Esophagus (tissue), 2 donors: ENCODE measurements at regions not wholly inside any gene's neighbourhood (a gene's known extent, or its start where the extent isn't known, plus 50 kb on each side); places are given as distances from the start of the nearest gene placed in this dataset.

Experiments used
- H3K27ac ChIP-seq, 2 donors: one replicate each; pipeline ENCODE4 v1.5.1; 2013; ENCODE audit warnings: low read depth in 2 of 2, mild to moderate bottlenecking in 2 of 2, inconsistent platforms in 1 of 2, low read length in 1 of 2, moderate library complexity in 1 of 2
- H3K27me3 ChIP-seq, 2 donors: one replicate each; pipeline ENCODE4 v1.6.1; 2013; ENCODE audit warnings: low read length in 2 of 2, control low read depth in 1 of 2, mild to moderate bottlenecking in 1 of 2; ENCODE audit not compliant: insufficient read depth in 2 of 2, control insufficient read depth in 1 of 2
- H3K36me3 ChIP-seq, 2 donors: one replicate each; pipeline ENCODE4 v1.6.1; 2013; ENCODE audit warnings: low read length in 1 of 2; ENCODE audit not compliant: control insufficient read depth in 2 of 2, insufficient read depth in 2 of 2
- H3K4me1 ChIP-seq, 2 donors: one replicate each; pipeline ENCODE4 v1.6.1; 2013; ENCODE audit warnings: low read length in 1 of 2; ENCODE audit not compliant: control insufficient read depth in 2 of 2, insufficient read depth in 2 of 2
- H3K4me3 ChIP-seq, 2 donors: one replicate each; pipeline ENCODE4 v1.5.1; 2013; ENCODE audit warnings: low read length in 2 of 2, mild to moderate bottlenecking in 2 of 2, low read depth in 1 of 2, moderate library complexity in 1 of 2
- H3K9me3 ChIP-seq, 2 donors: one replicate each; pipeline ENCODE4 v1.6.1; 2013; ENCODE audit warnings: mild to moderate bottlenecking in 2 of 2, low read depth in 1 of 2, low read length in 1 of 2, moderate library complexity in 1 of 2; ENCODE audit not compliant: control insufficient read depth in 2 of 2, insufficient read depth in 1 of 2
- WGBS, 2 donors: extraction: QIAGEN DNeasy Blood & Tissue Kit; methylation state at CpG; one replicate each; pipeline ENCODE4 v1.1.7; 2013; 5-methylcytosine and 5-hydroxymethylcytosine counted together
- donor health status: healthy with polysubstance abuse.
- donor health status: Bipolar disorder and iron deficiency.

- Histone ChIP-seq H3K27me3 (no peaks in the 10 kb centered on the region), H3K4me1 (peaks cover 6 to 11% of the 10 kb centered on the region in 2 donors), H3K4me3 (no peak overlapping the region), H3K9me3 (peaks cover 0 to 2% of the 10 kb centered on the region in 2 donors), H3K36me3 (no peaks in the 10 kb centered on the region), H3K27ac (peak overlapping the region; percentile 8 to 26)
- WGBS, 2 donors, result 37 to 41% methylated on average over 8 of the region's 8 CpGs
Observed at GRCh38 chr14:22338917-22339715, 249.9 kb downstream of the DAD1 start.

- H3K27ac ChIP-seq, result no peak overlapping the region
- no peaks in the 10 kb centered on the region for H3K9me3 ChIP-seq
- H3K36me3 ChIP-seq, result no peaks in the 10 kb centered on the region
- WGBS, 2 donors, result 90% methylated on average over 5 of the region's 5 CpGs
- H3K4me1 ChIP-seq, result peaks cover 6 to 11% of the 10 kb centered on the region in 2 donors
- no peaks in the 10 kb centered on the region for H3K27me3 ChIP-seq
- H3K4me3 ChIP-seq, result no peak overlapping the region
Observed at GRCh38 chr14:22338381-22338780, 250.6 kb downstream of the DAD1 start.

- Histone ChIP-seq H3K27me3 (no peaks in the 10 kb centered on the region), H3K4me3 (no peak overlapping the region), H3K27ac (no peak overlapping the region), H3K4me1 (peaks cover 6 to 11% of the 10 kb centered on the region in 2 donors), H3K36me3 (no peaks in the 10 kb centered on the region), H3K9me3 (no peaks in the 10 kb centered on the region)
- WGBS, 2 donors, result 47 to 59% methylated on average over 3 of the region's 3 CpGs
Observed at GRCh38 chr14:22337938-22338337, 251.1 kb downstream of the DAD1 start.

GRCh38 chr14:22337521-22337920 is 251.5 kb downstream of the DAD1 start:
- peaks cover 6 to 11% of the 10 kb centered on the region in 2 donors for H3K4me1 ChIP-seq
- no peak overlapping the region for H3K27ac ChIP-seq
- 71 to 77% methylated on average over 1 of the region's 1 CpG for WGBS, 2 donors
- no peaks in the 10 kb centered on the region for H3K9me3 ChIP-seq
- no peak overlapping the region for H3K4me3 ChIP-seq
- H3K36me3 ChIP-seq, result no peaks in the 10 kb centered on the region
- H3K27me3 ChIP-seq, result no peaks in the 10 kb centered on the region

- Histone ChIP-seq H3K4me3 (no peak overlapping the region), H3K36me3 (no peaks in the 10 kb centered on the region), H3K27me3 (no peaks in the 10 kb centered on the region), H3K9me3 (no peaks in the 10 kb centered on the region), H3K27ac (no peak overlapping the region), H3K4me1 (peaks cover 6 to 11% of the 10 kb centered on the region in 2 donors)
- 85 to 92% methylated on average over 6 of the region's 6 CpGs for WGBS, 2 donors
Observed at GRCh38 chr14:22336031-22336430, 253.0 kb downstream of the DAD1 start.

GRCh38 chr14:22334627-22335026 is 254.4 kb downstream of the DAD1 start:
- 70 to 73% methylated on average over 4 of the region's 4 CpGs for WGBS, 2 donors
- no peak overlapping the region for H3K27ac ChIP-seq

GRCh38 chr14:22334275-22334577 is 254.8 kb downstream of the DAD1 start:
- H3K27ac ChIP-seq, result no peak overlapping the region
- H3K36me3 ChIP-seq, result no peaks in the 10 kb centered on the region
- peaks cover 0 to 3% of the 10 kb centered on the region in 2 donors for H3K9me3 ChIP-seq
- H3K27me3 ChIP-seq, result no peaks in the 10 kb centered on the region
- H3K4me1 ChIP-seq, result peaks cover 4 to 8% of the 10 kb centered on the region in 2 donors
- 45 to 54% methylated on average over 4 of the region's 4 CpGs for WGBS, 2 donors
- H3K4me3 ChIP-seq, result no peak overlapping the region

More at GRCh38 chr14:22334627-22335026, 254.4 kb downstream of the DAD1 start:
- H3K4me3 ChIP-seq, result no peak overlapping the region
- H3K9me3 ChIP-seq, result no peaks in the 10 kb centered on the region
- H3K36me3 ChIP-seq, result no peaks in the 10 kb centered on the region
- no peaks in the 10 kb centered on the region for H3K27me3 ChIP-seq
- peaks cover 6 to 11% of the 10 kb centered on the region in 2 donors for H3K4me1 ChIP-seq

- H3K9me3 ChIP-seq, result peaks cover 0 to 5% of the 10 kb centered on the region in 2 donors
- peaks cover 4 to 8% of the 10 kb centered on the region in 2 donors for H3K4me1 ChIP-seq
- H3K36me3 ChIP-seq, result no peaks in the 10 kb centered on the region
- H3K4me3 ChIP-seq, result no peak overlapping the region
- H3K27ac ChIP-seq, result no peak overlapping the region
- H3K27me3 ChIP-seq, result no peaks in the 10 kb centered on the region
- WGBS, 2 donors, result 36 to 41% methylated on average over 6 of the region's 6 CpGs
Observed at GRCh38 chr14:22333422-22334274, 255.4 kb downstream of the DAD1 start.

GRCh38 chr14:22332686-22333421 is 256.2 kb downstream of the DAD1 start:
- Histone ChIP-seq H3K36me3 (no peaks in the 10 kb centered on the region), H3K27me3 (no peaks in the 10 kb centered on the region), H3K4me3 (no peak overlapping the region), H3K4me1 (peaks cover 0 to 8% of the 10 kb centered on the region in 2 donors), H3K9me3 (peaks cover 0 to 7% of the 10 kb centered on the region in 2 donors), H3K27ac (no peak overlapping the region)
- 59 to 63% methylated on average over 2 of the region's 2 CpGs for WGBS, 2 donors
